Renal cortex interstitium (tissue), 11 donors: ENCODE measurements at regions not wholly inside any gene's neighbourhood (a gene's known extent, or its start where the extent isn't known, plus 50 kb on each side); places are given as distances from the start of the nearest gene placed in this dataset.
A peak's percentile ranks its signal among the peaks of the same experiment; 100 is the strongest.

Source experiments
- DNase-seq, 11 donors: peaks; one replicate each; pipeline ENCODE4 v3.0.0-alpha.2; 2013; ENCODE audit warnings: low read depth in 9 of 11, low spot score in 4 of 11; ENCODE audit errors: extremely low read depth in 1 of 11

- no peak for DNase-seq
These were observed 178.3 kb upstream of the GATA6 start for GRCh38 chr18:21991081-21991534.

- DNase-seq = no peak
These were observed 177.5 kb upstream of the GATA6 start for GRCh38 chr18:21991886-21992285.

DNA sequence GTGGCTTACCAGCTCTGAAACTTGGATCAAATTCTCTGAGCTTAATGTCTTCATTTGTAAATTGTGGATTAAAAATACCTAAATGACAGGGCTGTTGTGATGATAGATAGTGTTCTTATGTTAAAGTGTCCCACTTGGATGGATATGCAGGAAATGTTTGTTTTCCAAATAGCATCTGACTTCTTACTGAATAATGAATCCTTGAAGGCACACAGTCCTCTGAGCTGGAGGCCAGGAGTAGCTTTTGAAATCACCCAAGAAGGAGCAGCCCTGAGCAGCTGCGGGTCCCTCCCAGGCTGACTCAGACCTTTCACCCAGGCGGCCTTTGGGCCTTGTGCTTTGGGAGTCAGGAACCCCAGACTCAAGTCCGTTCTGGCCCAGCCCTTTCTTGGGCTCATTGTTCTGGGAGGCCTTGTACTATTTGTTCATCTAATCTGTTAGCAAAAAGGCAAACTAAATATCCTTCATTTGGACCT is 173.0 kb upstream of the GATA6 start:
- DNase-seq = peak in 1 of 11 donors; percentile 13

GRCh38 chr18:21997207-21998143 is 171.9 kb upstream of the GATA6 start:
- peak in 3 of 11 donors; percentile 15 to 48 (median 39) for DNase-seq

GRCh38 chr18:21998486-21998885 is 170.9 kb upstream of the GATA6 start:
- no peak for DNase-seq

DNA sequence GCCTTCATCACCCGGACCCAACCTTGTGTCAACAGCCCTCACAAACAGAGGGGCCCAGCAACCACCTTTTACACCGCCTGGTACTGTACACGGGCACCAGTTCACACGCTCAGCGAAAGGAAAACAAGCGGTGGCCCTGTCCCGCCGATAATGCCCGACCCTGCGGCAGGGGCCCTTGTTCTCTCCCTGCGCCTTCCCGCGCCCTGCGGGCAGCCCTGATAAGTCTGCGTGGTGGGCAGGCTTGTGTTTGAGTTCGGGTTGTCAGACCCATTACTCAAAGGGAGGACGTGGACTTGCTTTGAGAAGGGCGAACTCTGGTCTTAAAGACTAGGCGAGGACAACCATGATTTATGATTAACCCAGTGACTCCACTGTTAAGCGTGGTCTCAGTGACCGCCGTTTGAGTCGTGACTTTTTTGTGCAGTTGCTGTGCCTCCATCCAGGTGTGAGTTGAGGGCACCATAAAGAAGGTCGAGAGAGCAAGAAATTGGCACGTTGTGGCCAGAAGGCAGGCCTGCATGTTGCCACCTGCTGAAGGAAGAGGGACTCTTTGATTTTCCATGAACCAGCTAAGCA is 167.4 kb upstream of the GATA6 start:
- no peak for DNase-seq

GRCh38 chr18:22005191-22005841 is 164.1 kb upstream of the GATA6 start:
- peak; percentile 48 to 86 (median 73) for DNase-seq

GRCh38 chr18:22006458-22006857 is 162.9 kb upstream of the GATA6 start:
- no peak for DNase-seq

- DNase-seq = no peak
These were observed 160.1 kb upstream of the GATA6 start for GRCh38 chr18:22009242-22009641.

DNA sequence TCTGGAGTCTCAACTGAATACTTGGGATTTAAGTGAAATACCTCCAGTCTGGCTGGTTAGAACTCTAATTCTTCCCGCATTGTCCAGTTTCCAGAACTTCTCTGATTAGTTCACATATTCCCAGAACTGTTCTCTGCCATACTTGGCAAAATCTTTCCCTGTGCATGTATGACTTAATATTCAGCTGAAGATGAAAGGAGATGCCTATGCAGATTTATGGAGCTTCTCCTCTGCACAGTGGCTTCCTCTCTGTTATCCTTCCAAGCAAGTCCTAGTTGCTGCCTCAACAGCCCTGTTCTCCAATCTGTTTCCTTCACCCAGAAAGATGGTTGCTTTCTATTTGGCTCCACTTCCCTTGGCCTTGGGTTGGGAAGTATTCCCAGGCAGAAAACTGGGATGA is 155.4 kb upstream of the GATA6 start:
- DNase-seq = no peak

DNA sequence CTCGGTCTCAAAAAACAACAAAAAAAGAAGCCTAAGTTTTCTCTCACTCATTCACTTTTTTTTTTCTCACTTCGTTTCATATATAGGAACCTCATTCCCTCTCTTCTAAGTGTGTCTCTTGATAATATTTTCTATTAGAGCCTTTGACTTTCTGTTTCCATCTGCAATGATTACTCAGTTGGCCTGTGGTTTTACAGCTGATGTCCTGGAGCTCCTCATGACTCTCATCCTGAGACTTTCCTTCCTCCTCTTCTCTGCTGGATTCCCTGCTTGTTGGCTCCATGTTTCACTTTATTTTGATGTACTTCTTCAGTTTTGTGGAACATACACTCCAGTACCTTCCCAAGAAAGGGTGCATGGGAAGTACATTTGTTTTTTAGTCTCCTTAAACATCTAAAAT is 154.2 kb upstream of the GATA6 start:
- DNase-seq = no peak

DNA sequence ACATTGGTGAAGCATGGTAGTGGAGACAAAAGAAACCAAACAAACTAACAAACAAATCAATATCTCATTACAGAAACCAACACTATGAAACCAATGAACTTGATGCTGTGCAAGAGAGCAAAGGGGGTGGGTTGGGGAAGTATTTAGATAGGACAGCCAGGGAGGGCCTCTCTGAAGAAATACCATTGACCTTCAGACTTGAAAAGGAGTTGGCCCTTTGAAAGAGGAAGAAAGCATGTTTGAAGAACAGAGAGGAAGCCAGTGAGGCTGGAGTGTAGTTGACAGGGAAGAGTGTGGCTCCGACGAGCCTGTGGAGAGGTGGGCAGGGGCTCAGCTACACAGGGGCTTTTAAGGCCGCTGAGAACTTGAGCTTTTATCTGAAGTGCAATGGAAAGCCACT is 151.0 kb upstream of the GATA6 start:
- no peak for DNase-seq

- no peak for DNase-seq
These were observed 150.2 kb upstream of the GATA6 start for GRCh38 chr18:22019193-22019592.

- DNase-seq = no peak
These were observed 149.1 kb upstream of the GATA6 start for GRCh38 chr18:22020127-22020866.

DNA sequence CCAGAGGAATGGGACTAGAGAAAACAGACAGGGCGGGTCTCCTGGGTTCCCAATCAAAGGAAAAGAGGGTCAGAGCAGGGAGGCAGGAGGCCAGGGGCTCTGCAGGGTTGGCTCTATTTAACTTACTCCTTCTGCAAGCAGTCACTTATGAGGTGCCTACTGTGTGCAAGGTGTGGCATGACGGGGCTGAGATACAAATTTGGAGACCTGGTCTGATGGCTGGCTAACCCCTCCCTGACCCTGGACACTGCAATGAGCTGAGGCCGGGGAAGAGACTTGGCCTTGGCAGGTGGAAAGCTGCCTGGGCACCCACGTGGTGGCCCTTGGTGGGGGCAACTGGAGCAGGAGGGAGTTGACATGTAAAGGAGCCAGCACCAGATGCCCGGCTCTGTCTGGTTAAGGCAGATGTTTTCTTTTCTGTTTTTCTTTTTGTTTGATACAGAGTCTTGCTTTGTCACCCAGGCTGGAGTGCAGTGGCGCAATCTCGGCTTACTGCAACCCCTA is 148.5 kb upstream of the GATA6 start:
- DNase-seq = no peak

DNA sequence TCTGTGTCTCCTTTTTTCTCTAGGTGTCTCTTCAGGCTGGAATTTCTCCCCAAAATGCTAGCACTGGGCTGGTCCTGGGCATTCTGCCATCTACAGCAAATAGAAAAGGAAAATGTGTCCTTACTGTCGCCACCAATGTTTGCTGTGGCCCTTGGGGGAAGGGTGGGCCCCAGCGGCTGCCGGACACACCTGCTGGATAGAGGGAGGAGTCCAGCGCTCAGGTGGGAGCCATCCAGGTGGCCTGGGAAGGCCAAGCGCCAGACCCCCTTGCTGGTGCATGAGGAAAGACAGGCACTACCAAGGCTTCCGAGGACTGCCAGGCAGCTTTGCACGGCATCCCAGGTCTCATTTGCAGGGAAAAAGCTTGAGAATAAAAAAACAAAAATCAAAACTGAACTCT is 147.7 kb upstream of the GATA6 start:
- DNase-seq = no peak

- DNase-seq = no peak
These were observed 144.5 kb upstream of the GATA6 start for GRCh38 chr18:22024924-22025323.

- DNase-seq = no peak
These were observed 143.0 kb upstream of the GATA6 start for GRCh38 chr18:22026362-22026761.

GRCh38 chr18:22026889-22027288 is 142.5 kb upstream of the GATA6 start:
- DNase-seq = no peak
